ENCODE measurements at regions not wholly inside any gene's neighbourhood (a gene's known extent, or its start where the extent isn't known, plus 50 kb on each side); places are given as distances from the start of the nearest gene placed in this dataset.

DNA sequence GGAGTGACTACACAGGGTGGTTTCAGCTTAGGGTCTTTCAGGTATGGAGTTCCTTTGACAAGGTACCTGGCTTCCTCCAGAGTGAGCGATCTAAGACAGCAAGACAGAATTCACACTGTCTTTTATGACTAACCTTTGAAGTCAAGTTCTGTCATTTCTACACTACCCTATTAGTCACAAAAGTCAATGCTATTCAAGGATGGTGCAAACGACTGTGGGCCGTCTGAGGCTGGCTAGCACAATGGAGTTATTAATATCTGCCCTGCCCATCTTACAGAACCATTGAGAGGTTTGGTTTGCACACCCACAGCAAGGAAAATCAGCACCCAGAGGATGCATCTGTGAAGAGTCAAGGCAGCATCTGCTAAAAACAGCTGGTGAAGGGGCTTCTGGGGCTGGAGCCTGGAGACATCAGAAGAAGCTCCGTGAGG lies 62.9 kb upstream of the XCR1 start:
- DNase-seq (ENCODE audit: low read depth) = no peak

DNA sequence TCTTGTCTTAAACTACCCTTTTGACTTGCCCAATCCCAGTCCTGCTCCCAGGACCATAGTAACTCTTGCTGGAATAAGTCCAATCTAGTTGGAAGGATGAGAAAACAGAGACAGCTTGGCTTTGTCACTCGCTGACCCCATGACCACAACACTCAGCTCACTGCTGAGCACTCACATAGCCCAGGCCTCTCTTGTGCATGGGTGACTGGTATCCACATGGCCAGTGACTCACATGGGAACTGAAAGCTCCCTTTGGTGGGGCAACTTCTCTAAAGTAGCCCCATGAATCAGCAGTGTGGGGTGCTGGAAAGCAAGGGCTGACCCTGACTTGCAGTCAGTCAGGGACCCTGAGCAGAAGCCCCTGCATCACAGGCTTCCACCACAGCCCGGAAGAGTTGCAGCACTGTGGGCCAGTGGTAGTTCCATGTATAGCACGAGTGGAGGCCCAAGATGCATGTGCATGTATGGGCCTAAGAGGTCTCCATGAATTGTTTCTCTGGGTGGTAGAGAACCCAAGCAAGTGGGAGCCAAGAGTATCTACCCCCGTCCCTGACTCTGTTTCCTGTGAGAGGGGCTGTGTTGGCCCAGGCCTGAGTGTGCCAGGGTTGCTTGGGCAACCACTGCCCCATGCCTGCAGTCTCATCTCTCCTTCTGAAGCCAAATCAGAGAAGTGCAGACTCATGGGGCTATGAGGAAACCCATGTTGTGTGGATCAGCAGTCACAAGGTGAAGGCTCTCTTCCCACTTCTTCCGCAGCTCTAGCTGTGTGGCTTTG lies 62.1 kb upstream of the XCR1 start:
- no peak for DNase-seq (ENCODE audit: low read depth)

DNA sequence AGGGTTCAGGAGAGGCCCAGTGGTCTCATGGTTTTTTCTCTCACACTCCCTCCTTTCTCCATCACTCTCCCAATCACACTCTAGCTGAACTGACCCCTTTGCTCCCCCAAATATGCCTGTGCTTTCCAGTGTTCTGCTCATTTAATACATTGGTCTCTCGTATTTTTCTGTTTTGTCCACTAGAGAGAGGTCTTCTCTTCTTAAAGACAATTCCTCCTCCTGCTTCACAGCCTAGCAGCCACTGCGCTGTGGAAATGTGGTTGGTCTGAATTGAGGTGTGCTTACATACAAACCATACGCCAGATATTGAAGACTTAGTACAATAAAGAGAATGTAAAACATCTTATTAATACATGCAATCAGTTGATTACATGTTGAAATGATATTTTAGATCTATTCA lies 60.6 kb upstream of the XCR1 start:
- DNase-seq (ENCODE audit: low read depth) = no peak

DNA sequence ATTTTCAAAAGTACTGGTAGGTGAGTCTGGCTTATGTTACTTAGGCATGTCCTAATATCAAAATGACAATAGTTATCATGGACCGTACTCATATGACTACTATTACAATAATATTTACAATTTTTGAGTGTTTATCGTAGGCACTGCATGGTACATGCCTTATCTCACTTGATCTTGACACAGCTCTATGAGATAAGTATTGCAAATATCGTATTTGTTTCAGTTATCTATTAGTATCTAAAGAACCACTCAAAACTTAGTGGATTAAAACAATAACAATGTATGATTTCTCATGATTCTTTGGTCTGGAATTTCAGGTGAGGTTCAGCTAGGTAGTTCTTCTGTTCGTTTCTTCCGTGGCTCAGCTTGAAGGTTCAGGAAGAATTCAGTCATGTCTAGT lies 59.7 kb upstream of the XCR1 start:
- DNase-seq (ENCODE audit: low read depth) = no peak

DNA sequence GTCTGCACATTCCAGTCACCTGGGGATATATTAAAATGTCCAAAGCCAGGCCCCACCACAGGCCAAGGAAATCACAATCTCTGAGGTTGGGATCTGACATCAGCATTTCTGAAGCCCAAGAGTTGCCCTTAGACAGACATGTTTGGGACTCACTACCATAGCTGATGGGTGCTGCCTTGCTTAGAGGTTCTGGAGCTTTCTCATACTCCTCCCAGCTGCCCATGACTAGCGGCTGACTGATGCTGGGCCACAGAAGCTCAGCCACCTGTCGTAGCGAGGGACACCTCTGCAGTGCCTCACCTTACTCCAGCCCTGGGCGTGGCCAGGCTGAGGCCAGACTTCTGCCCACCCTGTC lies 58.8 kb upstream of the XCR1 start:
- DNase-seq (ENCODE audit: low read depth) = no peak

DNA sequence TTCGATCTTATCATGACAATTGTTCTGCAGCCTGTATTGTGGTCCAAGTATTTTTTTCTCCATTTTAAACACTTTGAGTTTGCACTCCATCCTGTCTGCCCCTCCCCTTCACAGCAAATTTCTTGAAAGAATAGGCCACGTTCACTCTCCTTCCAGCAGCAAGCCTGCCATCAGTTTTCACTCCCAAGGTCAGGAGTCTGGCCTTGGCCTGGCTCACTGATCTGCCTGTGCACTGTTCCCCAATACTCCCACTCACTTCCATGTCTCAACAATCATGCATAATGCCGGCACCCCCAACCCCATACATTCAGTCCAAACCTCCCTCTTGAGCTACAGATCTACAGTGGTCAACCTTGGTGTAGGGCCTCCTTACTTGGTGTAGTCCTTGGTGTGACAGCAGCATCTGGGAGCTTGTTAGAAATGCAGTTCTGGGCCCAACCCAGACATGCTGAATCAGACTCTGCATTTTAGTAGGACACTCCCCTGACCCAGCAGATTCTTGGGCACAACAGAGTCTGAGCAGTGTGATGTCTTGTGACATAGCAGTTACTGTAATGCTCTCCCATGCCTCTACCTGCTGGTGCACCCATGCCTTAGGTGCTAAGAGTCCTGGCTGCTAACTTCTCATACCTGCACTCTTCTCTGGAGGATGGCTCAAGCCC lies 58.3 kb upstream of the XCR1 start:
- DNase-seq (ENCODE audit: low read depth) = no peak

DNA sequence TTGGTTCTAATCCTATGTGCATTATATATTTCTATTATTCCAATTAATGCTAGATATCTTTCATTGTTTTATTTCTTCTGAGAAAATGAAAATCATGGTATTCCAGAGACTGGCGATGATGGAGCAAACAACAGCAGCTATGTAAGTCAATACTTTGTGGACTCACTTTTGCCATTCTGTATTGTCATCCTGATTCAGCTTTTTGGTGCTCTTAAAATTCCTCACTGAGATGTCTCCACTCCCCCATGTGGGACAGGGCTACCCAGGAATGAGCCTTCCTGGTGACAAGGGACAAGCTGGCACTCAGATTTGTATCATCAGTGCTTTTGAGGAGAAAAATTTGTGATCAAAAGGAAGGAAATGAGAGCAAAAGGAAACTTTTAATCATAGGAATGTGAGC lies 56.7 kb upstream of the XCR1 start:
- DNase-seq (ENCODE audit: low read depth) = no peak

DNA sequence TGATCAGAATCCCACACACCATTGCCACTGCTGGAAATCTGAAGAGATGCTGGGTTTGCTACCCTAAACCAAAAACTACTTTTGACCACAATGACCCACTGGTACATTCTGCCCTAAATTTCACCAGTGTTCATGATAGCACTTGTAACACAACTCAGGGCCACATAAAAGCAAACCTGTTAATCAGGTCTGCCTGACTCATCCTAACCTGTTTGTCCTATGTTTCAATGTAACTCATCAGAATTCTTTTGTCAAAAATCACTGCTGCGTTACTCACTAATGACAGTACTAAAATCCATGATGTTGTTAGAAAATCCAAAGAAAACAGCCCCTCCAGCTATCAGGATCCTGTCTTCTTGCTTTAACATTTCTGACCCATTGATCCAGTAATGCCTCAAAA lies 55.6 kb upstream of the XCR1 start:
- DNase-seq (ENCODE audit: low read depth) = no peak

DNA sequence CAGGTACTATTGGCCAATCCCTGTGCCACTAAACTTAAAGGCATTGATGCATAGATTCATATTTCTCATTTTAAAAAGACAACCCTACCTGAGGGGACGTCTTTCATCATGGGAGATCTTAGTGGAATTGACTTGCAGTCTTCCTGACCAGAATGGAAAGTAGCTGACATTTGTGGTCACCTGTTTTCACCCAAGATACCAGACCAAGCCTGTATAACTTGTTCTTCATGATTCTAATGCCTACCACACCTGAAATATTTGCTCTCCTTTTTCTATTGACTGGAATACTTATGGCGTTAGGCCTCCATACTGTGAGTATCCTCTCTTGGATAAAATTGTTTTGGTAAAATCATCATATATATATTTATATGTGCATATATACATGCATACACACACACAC lies 54.7 kb upstream of the XCR1 start:
- DNase-seq (ENCODE audit: low read depth) = no peak

DNA sequence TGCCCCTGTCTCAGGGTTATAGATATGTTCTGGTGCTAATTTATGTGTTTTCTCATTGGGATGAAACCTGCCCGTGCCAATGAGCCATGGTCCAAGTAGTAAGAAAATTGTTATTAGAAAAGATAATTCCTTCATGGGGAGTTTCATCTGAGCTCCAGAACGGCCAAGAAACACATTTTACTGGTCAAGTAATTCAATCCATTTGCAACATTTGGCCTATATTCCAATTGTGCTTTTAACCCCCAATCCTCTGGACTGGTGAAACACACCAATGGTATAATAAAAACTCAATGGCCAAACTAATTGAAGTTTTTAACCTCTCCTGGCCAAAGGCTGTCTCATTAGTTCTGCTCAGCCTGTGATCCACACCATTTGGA lies 53.7 kb upstream of the XCR1 start:
- no peak for DNase-seq (ENCODE audit: low read depth)

DNA sequence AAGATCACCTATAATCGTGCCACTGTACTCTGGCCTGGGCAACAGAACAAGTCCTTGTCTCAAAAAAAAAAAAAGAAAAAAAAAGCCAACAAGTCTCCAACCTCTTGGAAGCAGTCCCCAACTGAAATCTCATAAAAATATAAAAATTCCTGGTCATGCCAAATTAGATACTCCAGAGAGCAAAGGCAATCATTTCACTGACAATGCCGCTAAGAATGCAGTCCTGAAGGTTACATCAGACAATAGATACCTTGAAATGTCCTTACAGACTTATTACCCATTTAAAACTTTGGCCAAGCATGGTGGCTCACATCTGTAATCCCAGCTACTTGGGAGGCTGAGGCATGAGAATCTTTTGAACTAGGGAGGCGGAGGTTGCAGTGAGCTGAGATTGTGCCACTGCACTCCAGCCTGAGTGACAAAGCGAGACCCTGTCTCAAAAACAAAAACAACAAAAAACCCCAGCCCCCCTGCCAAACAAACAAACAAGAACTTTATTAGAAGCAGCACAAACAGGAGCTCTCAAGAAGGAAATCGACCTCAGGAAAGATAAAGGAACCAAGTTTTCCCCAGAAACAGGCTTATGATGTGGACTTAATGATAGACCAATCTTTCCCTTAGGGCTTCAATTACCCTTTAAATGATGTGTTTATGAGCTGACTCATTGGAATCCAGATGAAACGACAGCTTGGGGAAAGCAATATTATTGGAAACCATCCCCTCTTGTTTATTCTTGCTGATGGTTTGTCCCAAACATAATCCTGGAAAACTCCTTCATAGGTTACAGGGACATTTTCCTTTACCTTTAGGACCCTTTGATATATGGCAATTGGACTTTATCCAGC lies 53.1 kb upstream of the XCR1 start:
- DNase-seq (ENCODE audit: low read depth) = no peak

DNA sequence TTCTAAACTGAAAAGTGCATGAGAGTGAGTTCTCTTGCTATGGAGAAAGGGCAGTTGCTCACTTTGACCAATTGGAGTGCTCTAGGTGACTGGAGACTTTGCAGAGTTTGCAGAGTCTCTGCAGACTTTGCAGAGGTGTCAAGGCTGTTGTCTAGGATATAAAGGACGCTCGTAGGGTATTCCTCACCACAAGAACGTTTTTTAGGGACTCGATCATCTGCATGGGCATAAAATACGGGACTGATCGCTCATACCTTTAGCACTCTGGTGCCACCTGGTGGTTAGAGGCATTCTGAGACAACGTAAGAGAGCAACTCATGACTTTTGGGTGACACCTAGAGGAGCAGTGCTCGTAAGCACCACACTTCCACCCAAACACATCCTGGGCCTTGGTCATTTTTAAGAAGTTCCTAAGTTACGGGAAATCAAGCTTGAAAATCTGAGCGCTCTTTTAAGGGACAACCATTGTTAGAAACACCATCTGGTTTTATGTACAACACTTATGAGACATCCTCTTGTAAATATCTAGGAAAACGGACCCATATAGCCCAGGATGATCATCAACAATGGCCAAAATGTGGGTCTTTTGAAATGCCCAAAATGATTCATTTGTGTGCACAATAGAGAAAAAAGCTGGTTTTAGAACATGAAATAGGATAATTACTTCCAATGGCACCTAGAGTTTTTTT lies 51.6 kb upstream of the XCR1 start:
- peak; percentile 88 for DNase-seq (ENCODE audit: low read depth)
